M059J (cell line): ENCODE measurements at regions not wholly inside any gene's neighbourhood (a gene's known extent, or its start where the extent isn't known, plus 50 kb on each side); places are given as distances from the start of the nearest gene placed in this dataset.

Source experiments
- DNase-seq: peaks from one replicate; pipeline ENCODE4 v3.0.0-alpha.2; 2012; ENCODE audit warnings: low read depth

- DNase-seq: peak; percentile 78
These were observed 55.1 kb upstream of the RGS4 start for GRCh38 chr1:163013826-163014600.

GRCh38 chr1:163006051-163006834 is 62.9 kb upstream of the RGS4 start:
- no peak for DNase-seq

- DNase-seq: no peak
These were observed 71.5 kb upstream of the RGS4 start for GRCh38 chr1:162997499-162998285.

- DNase-seq: no peak
These were observed 72.9 kb upstream of the RGS4 start for GRCh38 chr1:162996261-162996660.

- DNase-seq: no peak
These were observed 74.2 kb upstream of the RGS4 start for GRCh38 chr1:162994921-162995320.

- DNase-seq: no peak
These were observed 75.3 kb upstream of the RGS4 start for GRCh38 chr1:162993846-162994245.

- no peak for DNase-seq
These were observed 76.2 kb upstream of the RGS4 start for GRCh38 chr1:162992945-162993344.

GRCh38 chr1:162991444-162991843 is 77.7 kb upstream of the RGS4 start:
- no peak for DNase-seq

- no peak for DNase-seq
These were observed 78.5 kb upstream of the RGS4 start for GRCh38 chr1:162990665-162991064.

GRCh38 chr1:162988869-162989268 is 80.3 kb upstream of the RGS4 start:
- no peak for DNase-seq

- peak; percentile 93 for DNase-seq
These were observed 81.3 kb upstream of the RGS4 start for GRCh38 chr1:162987866-162988265.

- DNase-seq: no peak
These were observed 83.2 kb upstream of the RGS4 start for GRCh38 chr1:162985816-162986435.

- DNase-seq: peak; percentile 79
These were observed 84.5 kb upstream of the RGS4 start for GRCh38 chr1:162984699-162985098.

GRCh38 chr1:162983671-162984425 is 85.3 kb upstream of the RGS4 start:
- DNase-seq: peak; percentile 78

- DNase-seq: no peak
These were observed 86.8 kb upstream of the RGS4 start for GRCh38 chr1:162982364-162982763.

- DNase-seq: no peak
These were observed 91.1 kb upstream of the RGS4 start for GRCh38 chr1:162977944-162978568.

GRCh38 chr1:162976628-162977027 is 92.5 kb upstream of the RGS4 start:
- no peak for DNase-seq

- DNase-seq: no peak
These were observed 94.4 kb upstream of the RGS4 start for GRCh38 chr1:162974810-162975209.

GRCh38 chr1:162973381-162973795 is 95.8 kb upstream of the RGS4 start:
- DNase-seq: peak; percentile 90

GRCh38 chr1:162972773-162973172 is 96.4 kb upstream of the RGS4 start:
- DNase-seq: no peak

- DNase-seq: no peak
These were observed 99.1 kb upstream of the RGS4 start for GRCh38 chr1:162970021-162970420.
